PC-3 (cell line): ENCODE measurements at regions not wholly inside any gene's neighbourhood (a gene's known extent, or its start where the extent isn't known, plus 50 kb on each side); places are given as distances from the start of the nearest gene placed in this dataset.

Source experiments
- ATAC-seq: fragments of 200-7000 bp; cut with Tn5 transposase; 2 replicates; pipeline ENCODE4 v1.9.1; 2020; ENCODE audit warnings: mild to moderate bottlenecking, moderate library complexity
- BruUV-seq: library from RNA; stranded (reverse); fragments of 400-500 nt; replicated peaks from 2 replicates; lab custom pipeline; 2021; lab: Mats Ljungman, UMichigan
- CTCF ChIA-PET: fragments of 300-600 bp; sonication (Branson Sonifier 250); formaldehyde crosslinking; loops from one replicate; lab custom pipeline; 2022; ENCODE audit warnings: antibody characterized with exemption; lab: Charles Lee
- POLR2A ChIA-PET: fragments of 300-600 bp; sonication (Branson Sonifier 250); formaldehyde crosslinking; loops from one replicate; lab custom pipeline; 2022; ENCODE audit warnings: antibody characterized with exemption; ENCODE audit not compliant: unreplicated experiment; lab: Charles Lee
- DNase-seq: peaks from one replicate; pipeline ENCODE4 v3.0.0-alpha.2; 2015
- H2AFZ ChIP-seq: fragments of 300-600 bp; sonication (generic); 2 replicates; pipeline ENCODE4 v1.6.0; 2016; ENCODE audit warnings: antibody characterized with exemption, low read length
- H3F3A ChIP-seq: fragments of 300-600 bp; sonication (generic); one replicate; pipeline ENCODE4 v1.6.0; 2017; ENCODE audit warnings: antibody characterized with exemption, low read length, control low read depth, mild to moderate bottlenecking; ENCODE audit not compliant: unreplicated experiment
- H3K27ac ChIP-seq: fragments of 300-600 bp; sonication (generic); 2 replicates; pipeline ENCODE4 v1.5.1; 2016; ENCODE audit warnings: mild to moderate bottlenecking, low read length
- H3K27me3 ChIP-seq: fragments of 300-600 bp; sonication (generic); 2 replicates; pipeline ENCODE4 v1.6.1; 2016; ENCODE audit warnings: low read length, mixed read lengths
- H3K36me3 ChIP-seq: fragments of 300-600 bp; sonication (generic); 2 replicates; pipeline ENCODE4 v1.6.1; 2016; ENCODE audit warnings: low read depth, mixed run types, low read length, mixed read lengths
- H3K4me1 ChIP-seq: fragments of 300-600 bp; sonication (generic); 2 replicates; pipeline ENCODE4 v1.5.1; 2016; ENCODE audit warnings: low read length; ENCODE audit not compliant: insufficient read depth
- H3K4me2 ChIP-seq: fragments of 300-600 bp; sonication (generic); 2 replicates; pipeline ENCODE4 v1.6.0; 2016; ENCODE audit warnings: low read length
- H3K4me3 ChIP-seq: fragments of 300-600 bp; sonication (generic); 2 replicates; pipeline ENCODE4 v1.5.1; 2016; ENCODE audit warnings: mild to moderate bottlenecking, low read length, mixed read lengths
- H3K79me2 ChIP-seq: fragments of 300-600 bp; sonication (generic); 2 replicates; pipeline ENCODE4 v1.6.1; 2017; ENCODE audit warnings: low read length, mixed read lengths
- H3K9ac ChIP-seq: fragments of 300-600 bp; sonication (generic); 2 replicates; pipeline ENCODE4 v1.6.0; 2016; ENCODE audit warnings: mild to moderate bottlenecking, low read length
- H3K9me2 ChIP-seq: fragments of 300-600 bp; sonication (generic); replicated peaks from 2 replicates; pipeline ENCODE4 v1.6.1; 2016; ENCODE audit warnings: mixed run types, low read length, mixed read lengths
- H3K9me3 ChIP-seq: fragments of 300-600 bp; sonication (generic); 2 replicates; pipeline ENCODE4 v1.6.1; 2016; ENCODE audit warnings: low read length, mixed read lengths
- H4K20me1 ChIP-seq: fragments of 300-600 bp; sonication (generic); 2 replicates; pipeline ENCODE4 v1.6.1; 2016; ENCODE audit warnings: low read length, mixed read lengths
- EZH2 ChIP-seq: fragments of 300-600 bp; sonication (generic); IDR thresholded peaks from one replicate; pipeline ENCODE4 v1.6.1; 2017; ENCODE audit warnings: antibody characterized with exemption, mild to moderate bottlenecking, low read length; ENCODE audit not compliant: unreplicated experiment
- EZH2phosphoT487 ChIP-seq: fragments of 300-600 bp; sonication (generic); IDR thresholded peaks from 2 replicates; pipeline ENCODE4 v1.6.1; 2018; ENCODE audit warnings: mild to moderate bottlenecking, antibody characterized with exemption, low read length, borderline replicate concordance
- intact Hi-C: fragments of 100-400 bp; cut with micrococcal nuclease; formaldehyde crosslinking; loops from 2 replicates; pipeline ENCODE4 v1.9.0; 2023
- TF ChIP-seq, protein P1 (sequence below): fragments of 300-600 bp; sonication (generic); conservative IDR thresholded peaks from 2 replicates; pipeline ENCODE4 v1.5.1; 2017; ENCODE audit warnings: antibody characterized with exemption, low read depth, mild to moderate bottlenecking, low read length

DNA sequence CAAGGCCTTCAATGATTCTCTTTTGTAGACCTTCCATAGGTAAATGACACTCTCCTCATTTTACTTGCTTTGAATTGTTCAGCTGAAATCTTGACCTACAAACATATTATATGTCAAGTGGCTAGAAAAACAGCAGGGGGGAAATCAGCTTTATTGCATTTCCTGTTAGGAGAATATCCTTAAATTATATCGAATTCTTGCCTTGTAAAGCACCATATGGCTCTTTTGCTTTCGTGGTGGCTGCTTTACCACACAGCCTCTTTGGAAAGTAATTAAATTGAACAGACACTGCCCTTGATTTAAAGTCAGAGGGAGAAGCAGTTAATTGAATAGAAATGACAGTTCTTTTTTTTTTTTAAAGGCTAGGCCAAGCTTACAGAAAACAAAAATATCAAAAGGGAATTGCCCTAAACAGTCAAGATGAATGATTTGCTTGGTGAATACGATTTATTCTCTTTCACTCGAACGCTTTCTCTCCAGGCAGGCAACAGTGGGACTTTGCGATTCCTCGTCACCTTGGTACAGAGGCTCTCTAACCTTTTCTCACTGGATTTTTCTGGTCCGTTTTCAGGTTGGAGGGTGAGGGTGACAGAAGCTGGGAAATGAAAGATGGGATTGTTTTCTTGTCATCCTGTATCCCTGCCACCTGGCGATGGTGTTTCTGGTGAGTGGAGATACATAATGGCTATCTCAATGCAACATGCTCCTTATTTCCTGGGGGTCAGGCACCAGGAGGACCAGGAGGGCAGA is 126.0 kb downstream of the GATA3 start:
- no TSS peak for BruUV-seq
- ChIA-PET CTCF (interaction anchor here (0.6 kb wide), 1 partner anchor 264 kb away, joined by 4 read pairs; no protein-coding TSS in a partner anchor), POLR2A (no interaction called here)
- intact Hi-C loops: no loop called here
- H3K4me3 ChIP-seq: no peak overlapping the region
- no peaks in the 10 kb centered on the region for H3K27me3 ChIP-seq
- DNase-seq: no peak
- no peak overlapping the region for H3K27ac ChIP-seq
- ATAC-seq: no peak
- H3K79me2 ChIP-seq: no peaks in the 10 kb centered on the region
- no peaks in the 10 kb centered on the region; the same call in 1 of the 2 replicates for H3K4me1 ChIP-seq
- no peaks in the 10 kb centered on the region for H3K9me3 ChIP-seq
- no peaks in the 10 kb centered on the region for H4K20me1 ChIP-seq
- H2AFZ ChIP-seq: no peak overlapping the region
- no peaks in the 10 kb centered on the region for H3F3A ChIP-seq
- TF ChIP-seq, protein P1, sequence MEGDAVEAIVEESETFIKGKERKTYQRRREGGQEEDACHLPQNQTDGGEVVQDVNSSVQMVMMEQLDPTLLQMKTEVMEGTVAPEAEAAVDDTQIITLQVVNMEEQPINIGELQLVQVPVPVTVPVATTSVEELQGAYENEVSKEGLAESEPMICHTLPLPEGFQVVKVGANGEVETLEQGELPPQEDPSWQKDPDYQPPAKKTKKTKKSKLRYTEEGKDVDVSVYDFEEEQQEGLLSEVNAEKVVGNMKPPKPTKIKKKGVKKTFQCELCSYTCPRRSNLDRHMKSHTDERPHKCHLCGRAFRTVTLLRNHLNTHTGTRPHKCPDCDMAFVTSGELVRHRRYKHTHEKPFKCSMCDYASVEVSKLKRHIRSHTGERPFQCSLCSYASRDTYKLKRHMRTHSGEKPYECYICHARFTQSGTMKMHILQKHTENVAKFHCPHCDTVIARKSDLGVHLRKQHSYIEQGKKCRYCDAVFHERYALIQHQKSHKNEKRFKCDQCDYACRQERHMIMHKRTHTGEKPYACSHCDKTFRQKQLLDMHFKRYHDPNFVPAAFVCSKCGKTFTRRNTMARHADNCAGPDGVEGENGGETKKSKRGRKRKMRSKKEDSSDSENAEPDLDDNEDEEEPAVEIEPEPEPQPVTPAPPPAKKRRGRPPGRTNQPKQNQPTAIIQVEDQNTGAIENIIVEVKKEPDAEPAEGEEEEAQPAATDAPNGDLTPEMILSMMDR: no peak
- TF ChIP-seq EZH2 (no peak), EZH2phosphoT487 (no peak)
- no peaks in the 10 kb centered on the region for H3K36me3 ChIP-seq
- no peak overlapping the region for H3K9ac ChIP-seq
- H3K9me2 ChIP-seq: no peaks in the 10 kb centered on the region
- no peak overlapping the region for H3K4me2 ChIP-seq

DNA sequence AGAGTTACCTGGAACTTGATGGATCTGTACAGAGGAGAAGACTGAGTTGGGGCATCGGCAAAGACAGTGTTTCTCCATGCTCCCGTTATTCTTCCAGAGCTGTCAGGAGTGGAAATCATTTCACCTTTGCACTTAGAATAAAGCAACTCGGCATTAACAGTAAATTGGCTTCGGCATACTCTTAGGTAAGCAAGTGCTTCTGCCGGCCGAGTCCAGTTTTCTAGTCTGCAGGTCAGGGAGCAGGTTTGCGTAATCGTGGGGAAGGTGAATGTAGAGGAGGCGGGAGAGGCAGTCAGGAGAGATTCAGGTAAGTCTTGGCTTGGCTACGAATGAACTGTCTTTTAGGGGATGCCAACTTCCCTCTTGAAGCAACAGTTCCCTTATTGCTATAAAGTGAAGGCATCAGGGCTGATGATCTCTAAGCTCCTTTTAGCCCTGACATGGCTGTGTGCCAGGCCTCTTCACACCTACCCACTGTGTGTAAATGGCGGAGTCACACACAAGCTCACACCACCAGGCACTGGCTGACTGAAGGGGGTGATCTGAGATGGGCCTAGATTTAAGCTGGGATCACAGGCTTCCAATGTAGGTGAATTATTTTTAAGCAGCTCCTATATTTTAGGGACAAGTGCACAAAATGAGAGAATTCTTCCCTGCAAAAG is 127.1 kb downstream of the GATA3 start:
- H3K4me3 ChIP-seq: no peak overlapping the region
- TF ChIP-seq, protein P1: no peak
- no peak for TF ChIP-seq EZH2phosphoT487
- TF ChIP-seq EZH2: no peak
- H3K79me2 ChIP-seq: no peaks in the 10 kb centered on the region
- no peaks in the 10 kb centered on the region for H3K9me2 ChIP-seq
- intact Hi-C loops: no loop called here
- POLR2A ChIA-PET: no interaction called here
- no peaks in the 10 kb centered on the region for H3K36me3 ChIP-seq
- no peaks in the 10 kb centered on the region for H4K20me1 ChIP-seq
- no peak overlapping the region for H3K9ac ChIP-seq
- no peak overlapping the region for H2AFZ ChIP-seq
- no peak overlapping the region for H3K27ac ChIP-seq
- no peaks in the 10 kb centered on the region for H3F3A ChIP-seq
- CTCF ChIA-PET: no interaction called here
- no peaks in the 10 kb centered on the region; the same call in 1 of the 2 replicates for H3K4me1 ChIP-seq
- H3K4me2 ChIP-seq: no peak overlapping the region
- no peaks in the 10 kb centered on the region for H3K9me3 ChIP-seq
- ATAC-seq: no peak
- no TSS peak for BruUV-seq
- DNase-seq: no peak
- no peaks in the 10 kb centered on the region for H3K27me3 ChIP-seq

DNA sequence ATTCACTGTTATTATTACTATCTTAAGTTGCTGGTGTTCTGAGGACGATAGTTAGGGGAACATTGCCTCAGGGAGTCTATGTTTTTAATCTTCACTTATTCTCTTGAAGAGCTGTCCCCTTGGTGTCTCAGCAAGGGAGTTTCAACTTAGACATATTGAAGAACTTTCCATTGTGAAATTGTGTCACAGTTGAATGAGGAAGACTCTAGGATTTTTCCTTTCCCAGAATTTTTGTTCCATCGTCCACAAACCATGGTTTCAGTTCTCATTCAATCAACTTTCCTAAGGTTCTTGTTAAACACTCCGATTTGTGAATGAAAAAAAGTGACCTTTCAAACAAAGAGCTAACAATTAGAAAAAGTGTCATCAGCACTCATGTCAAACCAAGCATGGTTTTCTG is 128.3 kb downstream of the GATA3 start:
- no TSS peak for BruUV-seq
- Histone ChIP-seq H3K4me3 (no peak overlapping the region), H3K4me2 (peak overlapping the region; percentile 16; the same call in 1 of the 2 replicates), H3F3A (no peaks in the 10 kb centered on the region), H3K36me3 (no peaks in the 10 kb centered on the region), H3K9me2 (no peaks in the 10 kb centered on the region), H3K9ac (no peak overlapping the region), H4K20me1 (no peaks in the 10 kb centered on the region), H3K4me1 (no peaks in the 10 kb centered on the region; the same call in 1 of the 2 replicates), H3K27ac (no peak overlapping the region), H2AFZ (peak overlapping the region; percentile 34; the same call in 1 of the 2 replicates), H3K9me3 (no peaks in the 10 kb centered on the region), H3K79me2 (no peaks in the 10 kb centered on the region), H3K27me3 (no peaks in the 10 kb centered on the region)
- ATAC-seq (no peak), DNase-seq (no peak)
- intact Hi-C loops: no loop called here
- ChIA-PET POLR2A (no interaction called here), CTCF (no interaction called here)
- TF ChIP-seq EZH2phosphoT487: no peak
- TF ChIP-seq, protein P1: no peak
- TF ChIP-seq EZH2: no peak
